HT1080 (cell line): ENCODE measurements at regions not wholly inside any gene's neighbourhood (a gene's known extent, or its start where the extent isn't known, plus 50 kb on each side); places are given as distances from the start of the nearest gene placed in this dataset.
"Not testable (repeated sequence)": the region's sequence is repeated elsewhere in the genome, so short reads cannot be mapped to it uniquely, and the experiment has no call there.

Source experiments
- DNase-seq: peaks from one replicate; pipeline ENCODE4 v3.0.0-alpha.2; 2015; ENCODE audit warnings: low read depth

DNA sequence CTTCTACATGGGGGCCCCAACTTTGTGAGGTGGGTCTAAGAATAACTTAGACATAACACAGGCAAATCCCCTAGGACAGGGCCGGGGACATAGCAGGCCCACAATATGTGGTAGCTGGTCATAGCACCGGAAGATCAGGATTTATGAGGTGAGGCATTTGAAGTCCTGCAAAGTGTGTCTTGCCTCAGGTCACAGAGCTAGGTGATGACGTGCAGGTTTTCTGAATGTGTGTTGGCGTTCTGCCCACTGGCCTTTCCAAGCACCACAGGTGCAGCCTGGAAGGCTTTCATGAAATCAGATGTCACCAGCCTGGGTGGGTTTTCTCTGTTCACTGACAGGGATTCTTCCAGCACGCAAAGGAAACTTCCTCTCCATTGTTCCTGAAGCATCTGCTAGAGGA, 119.1 kb downstream of the LRATD1 start:
- no peak for DNase-seq

DNA sequence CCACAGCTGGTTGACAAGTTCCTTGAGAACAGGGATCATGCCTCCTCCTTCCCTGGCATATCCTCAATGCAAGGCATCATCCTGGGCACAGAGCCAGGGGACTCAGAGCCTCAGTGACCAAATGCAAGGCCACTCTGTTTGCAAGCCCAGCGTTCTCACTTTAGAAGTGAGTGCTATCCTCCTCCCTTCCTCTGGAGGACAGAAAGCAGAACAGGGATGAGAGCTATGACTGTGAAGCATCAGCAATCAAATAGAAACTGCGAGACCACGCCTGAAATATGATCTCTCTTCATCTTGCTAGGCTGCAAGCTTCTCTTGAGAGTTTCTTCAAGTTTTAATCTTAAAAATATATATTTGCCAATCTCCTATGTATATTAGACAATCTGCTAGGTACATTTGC, 119.8 kb downstream of the LRATD1 start:
- peak; percentile 13 for DNase-seq

DNA sequence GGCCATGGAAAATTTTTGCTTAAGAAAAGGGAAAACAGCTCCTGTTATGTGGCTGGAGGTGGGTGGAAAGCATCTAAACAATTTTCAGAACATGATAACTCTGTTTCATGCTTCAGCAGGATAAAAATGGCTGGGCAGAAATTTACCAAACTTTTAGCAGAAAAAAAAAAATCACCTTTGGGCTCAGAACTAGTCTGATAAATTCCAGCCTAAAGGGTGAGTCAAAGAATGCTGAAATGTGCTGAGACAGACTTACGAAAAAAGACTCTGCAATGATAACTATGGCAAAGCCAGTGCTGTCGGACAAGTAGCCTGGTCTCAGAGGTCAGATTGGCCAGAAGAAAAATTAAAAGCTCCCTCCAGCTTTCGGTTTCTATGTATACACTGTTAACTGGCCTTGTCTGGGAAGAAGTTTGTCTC, 123.6 kb downstream of the LRATD1 start:
- DNase-seq: no peak

DNA sequence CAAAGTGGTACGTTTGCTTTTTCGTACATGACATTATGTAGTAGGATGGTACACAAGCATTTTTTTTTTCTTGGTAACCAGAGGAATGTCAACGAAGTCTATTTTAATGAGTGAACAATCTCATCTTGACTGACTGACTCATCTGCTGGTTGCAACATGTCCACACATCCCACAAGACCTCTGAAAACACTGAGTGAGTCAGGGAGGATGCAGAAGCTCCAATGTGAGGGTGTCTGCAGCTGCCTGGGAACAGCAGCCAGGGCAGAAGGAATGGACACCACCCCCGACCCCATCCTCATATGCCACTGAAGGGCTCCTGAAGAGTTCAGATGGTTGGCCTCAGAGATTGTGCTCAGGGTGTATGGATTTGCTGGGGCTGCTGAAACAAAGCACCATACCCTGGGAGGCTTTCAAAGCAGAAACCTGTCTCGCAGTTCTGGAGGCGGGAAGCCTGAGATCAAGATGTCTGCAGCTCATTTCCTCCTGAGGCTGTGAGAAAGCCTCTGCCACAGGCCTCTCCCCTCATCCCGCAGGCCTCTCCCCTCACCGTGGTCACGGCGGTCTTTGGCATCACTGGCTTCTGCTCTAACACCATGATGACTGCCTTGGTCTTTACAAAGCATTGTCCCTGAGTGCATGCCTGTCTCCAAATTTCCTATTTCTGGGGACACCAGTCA, 124.6 kb downstream of the LRATD1 start:
- peak; percentile 97 for DNase-seq

DNA sequence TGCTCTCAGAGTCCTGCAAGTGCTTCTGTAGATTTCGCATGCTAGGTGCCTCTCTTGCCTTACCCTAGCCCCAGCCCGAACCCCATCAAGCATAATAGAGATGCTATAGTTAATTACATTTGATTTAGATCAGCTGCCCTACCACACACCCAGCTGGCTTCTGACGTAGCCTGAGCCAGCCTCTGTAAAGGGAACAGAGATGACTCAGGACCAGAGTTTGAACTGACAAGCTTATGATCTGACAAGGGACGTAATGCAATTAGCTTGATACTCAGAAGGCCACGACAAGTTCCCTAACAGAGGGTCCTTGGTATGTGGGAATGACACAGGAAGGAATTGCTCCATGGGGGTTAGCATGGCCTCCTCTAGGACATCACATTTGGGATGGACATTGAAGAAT, 126.6 kb downstream of the LRATD1 start:
- no peak for DNase-seq

DNA sequence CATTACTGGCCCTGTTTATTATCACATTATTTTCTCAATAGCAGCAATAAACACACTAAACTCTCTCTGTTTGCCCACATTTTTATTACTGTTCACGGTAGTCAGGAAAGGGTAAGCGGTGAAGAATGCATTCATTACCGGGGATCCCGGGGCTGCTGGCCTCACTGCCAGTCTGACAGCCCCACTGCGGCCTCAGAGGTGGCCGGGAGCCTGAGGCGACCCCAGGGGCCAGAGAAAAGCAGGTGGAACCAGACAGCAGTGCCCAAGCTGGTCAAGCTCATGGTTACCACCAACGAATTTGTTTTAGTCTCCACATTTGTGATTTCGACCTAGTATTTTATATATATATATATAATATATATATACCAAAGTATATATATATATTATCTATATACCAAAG, 127.7 kb downstream of the LRATD1 start:
- no peak for DNase-seq

DNA sequence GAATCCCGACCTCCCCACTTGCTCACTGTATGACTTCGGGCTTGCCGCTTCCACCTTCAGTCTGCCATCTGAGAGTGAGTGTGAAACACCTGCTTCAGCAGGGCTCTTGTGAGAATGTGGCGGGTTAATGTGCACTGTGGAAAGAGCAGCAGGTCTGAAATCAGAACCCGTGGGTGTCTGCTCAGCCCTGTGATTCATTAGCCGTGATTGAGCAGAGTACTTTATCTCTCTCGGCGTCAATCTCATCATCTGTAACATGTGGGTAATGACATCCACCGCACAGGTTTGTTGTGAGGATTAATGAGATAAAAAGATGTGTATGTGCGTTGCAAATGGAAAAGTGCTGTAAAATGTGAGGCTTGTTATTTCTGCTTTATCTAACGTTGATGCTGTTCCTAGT, 128.6 kb downstream of the LRATD1 start:
- no peak for DNase-seq

DNA sequence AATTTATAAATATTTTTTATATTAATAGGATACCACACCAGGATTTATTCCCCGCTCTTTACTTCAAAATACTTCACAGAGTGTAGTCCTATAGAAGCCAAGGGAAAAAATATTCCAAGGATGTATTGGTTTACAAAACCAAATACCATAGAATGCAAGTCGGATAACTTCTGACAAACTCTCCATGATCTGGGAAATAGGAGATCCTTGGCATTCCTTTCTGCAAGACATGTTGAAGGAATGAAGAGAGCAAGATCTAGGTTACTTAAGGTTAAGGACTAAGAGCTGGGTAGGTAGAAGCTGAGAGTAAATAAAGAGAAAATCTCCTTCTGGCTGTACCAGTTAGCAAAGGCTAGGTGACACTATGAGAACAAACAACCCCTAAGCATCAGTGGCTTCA, 141.2 kb downstream of the LRATD1 start:
- DNase-seq: no peak

DNA sequence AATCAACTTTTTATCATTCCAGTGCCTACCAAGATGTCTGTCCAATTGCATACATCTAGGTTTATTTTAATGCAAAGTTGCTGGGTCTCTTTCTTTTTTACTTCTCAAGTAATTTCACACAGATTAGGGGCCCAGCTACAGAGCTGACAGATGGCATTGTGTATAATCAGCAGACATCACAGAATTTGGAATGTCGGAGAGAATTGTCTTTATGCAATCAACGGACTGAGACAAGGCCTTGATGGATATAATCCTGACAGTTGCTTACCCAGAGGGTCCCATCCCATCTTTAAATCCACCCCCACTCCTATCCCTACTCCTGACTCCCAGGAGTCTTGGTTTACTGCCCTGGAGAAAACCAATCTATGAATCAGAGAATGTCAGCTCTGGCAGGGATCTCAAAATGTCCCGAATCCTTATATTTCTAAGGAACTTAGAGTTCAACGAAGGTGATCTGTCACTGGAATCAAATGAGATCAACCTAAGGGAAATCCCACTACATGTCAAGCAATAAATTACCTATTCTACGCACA, 142.0 kb downstream of the LRATD1 start:
- no peak for DNase-seq

DNA sequence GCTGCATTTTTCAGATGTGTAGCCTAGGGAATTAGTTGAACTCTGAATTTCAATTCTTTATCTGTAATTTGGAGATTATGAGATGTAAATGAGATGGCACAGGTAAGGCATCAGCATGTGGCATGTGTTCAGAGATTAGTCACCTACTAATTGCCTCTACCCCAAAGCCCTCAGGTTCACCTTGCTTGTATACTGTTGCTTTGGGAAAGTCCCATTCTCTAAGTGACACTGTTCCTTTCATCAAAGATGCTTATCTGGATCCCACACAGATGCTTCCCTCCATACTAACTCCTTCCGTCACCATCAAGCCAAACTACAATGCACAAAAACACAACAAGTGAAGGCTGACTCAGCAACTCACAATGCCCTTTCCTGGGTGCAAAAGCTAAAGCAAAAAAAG, 143.7 kb downstream of the LRATD1 start:
- no peak for DNase-seq

DNA sequence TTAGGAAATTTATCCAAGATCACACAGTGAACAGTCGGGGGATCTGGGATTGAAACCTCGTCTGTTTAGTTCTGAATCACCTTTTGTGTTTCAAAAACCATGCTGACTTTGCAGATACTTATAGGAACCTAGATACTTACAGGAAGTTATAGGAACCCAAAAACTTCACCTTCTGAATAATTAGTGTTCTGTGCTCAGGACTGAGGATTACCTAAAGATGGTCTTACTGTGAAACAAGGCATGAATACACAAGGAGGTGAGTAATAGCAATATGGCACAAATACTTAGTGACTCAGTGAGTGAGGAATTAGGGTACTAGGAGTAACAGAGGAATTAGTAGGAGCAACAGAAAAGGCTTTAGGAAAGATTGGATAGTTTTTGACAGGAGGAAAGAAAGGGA, 145.5 kb downstream of the LRATD1 start:
- peak; percentile 85 for DNase-seq

DNA sequence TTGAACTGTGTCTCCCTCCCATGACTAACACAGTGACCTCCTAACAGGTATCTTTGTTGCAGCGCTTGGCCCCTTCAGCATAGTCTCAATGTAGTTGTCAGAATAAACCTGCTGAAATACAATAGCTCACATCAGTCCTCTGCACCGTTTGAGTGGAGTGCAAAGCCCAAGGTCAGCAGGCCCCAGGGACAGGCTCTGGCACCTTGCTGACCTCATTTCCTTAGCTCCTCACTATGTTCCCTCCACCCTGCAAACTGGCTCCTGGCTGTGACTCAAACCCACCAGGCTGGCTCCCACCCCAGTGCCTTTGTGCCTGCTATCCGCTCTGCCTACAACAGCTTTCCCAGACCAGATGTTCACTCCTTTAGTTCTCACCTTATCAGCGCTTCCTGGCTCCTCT, 146.7 kb downstream of the LRATD1 start:
- DNase-seq: peak; percentile 12

DNA sequence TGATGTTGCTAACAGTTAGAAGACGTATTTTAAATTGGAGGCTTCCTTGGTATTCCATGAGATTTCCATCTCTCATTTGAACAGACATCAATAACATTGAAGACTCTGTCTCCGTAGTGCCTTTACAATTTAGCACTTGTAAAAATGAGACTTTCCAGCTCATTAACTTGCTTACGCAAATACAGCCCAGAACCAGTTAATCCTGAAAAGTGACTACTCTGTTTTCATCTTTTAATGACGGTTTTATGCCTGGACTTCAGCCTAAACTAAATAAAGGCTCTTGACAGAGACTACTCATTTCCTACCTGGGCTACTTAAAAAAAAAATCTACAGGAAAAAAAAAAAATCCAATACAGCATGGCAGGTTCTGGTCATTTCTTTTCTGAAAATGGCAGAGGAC, 148.6 kb downstream of the LRATD1 start:
- DNase-seq: no peak

DNA sequence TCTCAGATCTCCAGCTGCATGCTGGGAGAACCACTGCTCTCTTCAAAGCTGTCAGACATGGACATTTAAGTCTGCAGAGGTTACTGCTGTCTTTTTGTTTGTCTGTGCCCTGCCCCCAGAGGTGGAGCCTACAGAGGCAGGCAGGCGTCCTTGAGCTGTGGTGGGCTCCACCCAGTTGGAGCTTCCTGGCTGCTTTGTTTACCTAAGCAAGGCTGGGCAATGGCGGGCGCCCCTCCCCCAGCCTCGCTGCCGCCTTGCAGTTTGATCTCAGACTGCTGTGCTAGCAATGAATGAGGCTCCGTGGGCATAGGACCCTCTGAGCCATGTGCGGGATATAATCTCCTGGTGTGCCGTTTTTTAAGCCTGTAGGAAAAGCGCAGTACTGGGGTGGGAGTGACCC, 156.3 kb downstream of the LRATD1 start:
- DNase-seq: not testable (repeated sequence)

DNA sequence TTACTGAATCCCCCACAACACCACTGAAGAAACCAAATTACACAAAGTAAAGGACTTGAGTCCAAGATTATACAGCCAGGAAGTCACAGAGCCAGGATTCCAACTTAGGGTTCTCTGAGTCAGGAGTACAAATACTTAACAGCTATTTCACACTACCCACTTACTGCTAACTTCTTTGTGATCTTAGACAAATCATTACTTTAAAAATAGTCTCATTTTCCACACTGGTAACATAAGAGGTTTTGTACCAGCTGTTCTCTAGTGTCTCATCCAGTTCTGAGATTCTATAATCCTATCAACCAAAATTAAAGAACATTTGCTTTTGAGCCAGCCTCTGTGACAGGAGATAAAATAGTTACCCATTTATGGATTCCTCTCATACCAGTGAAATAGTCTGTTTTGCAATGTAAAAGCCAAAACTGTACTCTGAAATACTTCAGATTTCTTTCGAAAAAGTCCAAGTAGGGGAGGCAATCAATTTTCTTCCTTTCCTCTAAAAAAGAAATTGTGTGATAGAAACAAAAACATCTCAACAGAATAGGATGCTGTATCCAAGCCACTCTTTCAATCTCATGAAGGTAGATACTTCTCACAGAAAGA, 157.6 kb downstream of the LRATD1 start:
- no peak for DNase-seq

DNA sequence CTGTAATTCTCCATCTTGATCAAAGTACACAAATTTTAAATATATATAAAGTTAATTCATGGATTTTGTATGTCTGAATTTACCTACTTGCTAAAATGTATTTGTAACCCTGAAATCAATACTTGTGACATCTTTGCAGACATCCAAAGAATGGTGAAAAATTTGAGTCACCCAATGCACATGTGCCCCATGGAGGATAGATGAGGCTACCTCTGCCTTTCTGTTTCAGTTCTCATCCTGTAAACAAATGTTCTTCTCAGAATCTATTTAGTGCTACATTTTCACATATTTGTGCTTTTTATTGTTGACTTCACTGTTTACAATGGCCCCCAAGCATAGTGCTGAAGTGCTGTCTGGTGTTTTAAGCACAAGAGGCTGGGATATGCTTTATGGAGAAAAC, 171.5 kb downstream of the LRATD1 start:
- DNase-seq: no peak

DNA sequence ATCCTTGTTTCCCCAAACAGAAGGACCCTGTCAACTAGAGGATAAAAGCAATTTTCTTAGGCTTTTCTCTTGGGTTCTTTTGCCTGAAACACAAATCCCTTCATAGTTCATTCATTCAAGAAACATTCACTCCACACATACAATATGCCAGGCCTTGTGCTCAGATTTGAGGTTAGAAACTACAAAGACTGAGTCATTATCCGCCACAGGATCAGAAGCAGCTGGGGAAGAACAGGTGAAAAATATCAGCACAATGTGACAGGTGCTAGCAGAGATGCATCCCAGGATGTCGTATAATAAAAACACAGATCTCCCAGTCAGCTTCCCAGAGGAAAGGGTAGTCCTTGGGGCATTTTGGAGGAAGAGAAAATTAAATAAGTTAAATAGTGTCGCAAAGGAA, 172.4 kb downstream of the LRATD1 start:
- no peak for DNase-seq

DNA sequence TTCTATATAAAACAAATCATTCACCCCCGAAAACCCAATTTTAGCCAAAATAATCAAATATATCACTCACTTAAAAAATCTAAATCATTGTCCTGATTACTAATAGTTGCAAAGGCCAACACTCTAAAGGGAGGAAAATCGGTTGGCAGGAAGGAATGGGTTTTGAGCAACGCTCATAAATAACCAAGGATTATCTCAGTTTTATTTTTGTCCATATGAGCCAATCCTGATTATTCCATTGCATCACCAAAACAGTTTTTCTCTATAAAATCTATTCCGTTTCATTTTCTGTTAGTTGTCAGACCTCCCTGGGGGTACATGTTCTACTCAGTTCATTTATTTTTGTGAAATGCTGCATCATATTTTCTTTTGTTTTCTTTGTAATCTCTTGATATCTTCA, 174.1 kb downstream of the LRATD1 start:
- DNase-seq: no peak

DNA sequence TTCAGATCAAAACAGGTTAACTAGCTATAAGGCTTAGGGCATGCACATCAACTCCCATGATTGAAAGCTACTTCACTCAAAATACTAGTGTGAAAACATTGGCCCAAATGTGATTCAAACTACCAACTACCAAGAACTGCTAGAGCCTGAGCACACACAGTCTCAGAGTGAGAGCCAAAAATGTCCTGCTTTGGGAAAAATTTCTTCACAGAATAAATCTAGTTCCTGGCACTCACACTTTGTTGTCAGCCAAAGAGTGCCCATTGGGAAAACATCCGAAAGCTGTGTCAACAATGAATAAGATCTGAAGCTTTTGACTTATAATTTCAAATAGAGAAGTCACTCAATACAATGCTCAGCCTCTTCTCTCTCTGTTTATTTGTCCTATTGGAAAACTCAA, 182.7 kb downstream of the LRATD1 start:
- DNase-seq: no peak

DNA sequence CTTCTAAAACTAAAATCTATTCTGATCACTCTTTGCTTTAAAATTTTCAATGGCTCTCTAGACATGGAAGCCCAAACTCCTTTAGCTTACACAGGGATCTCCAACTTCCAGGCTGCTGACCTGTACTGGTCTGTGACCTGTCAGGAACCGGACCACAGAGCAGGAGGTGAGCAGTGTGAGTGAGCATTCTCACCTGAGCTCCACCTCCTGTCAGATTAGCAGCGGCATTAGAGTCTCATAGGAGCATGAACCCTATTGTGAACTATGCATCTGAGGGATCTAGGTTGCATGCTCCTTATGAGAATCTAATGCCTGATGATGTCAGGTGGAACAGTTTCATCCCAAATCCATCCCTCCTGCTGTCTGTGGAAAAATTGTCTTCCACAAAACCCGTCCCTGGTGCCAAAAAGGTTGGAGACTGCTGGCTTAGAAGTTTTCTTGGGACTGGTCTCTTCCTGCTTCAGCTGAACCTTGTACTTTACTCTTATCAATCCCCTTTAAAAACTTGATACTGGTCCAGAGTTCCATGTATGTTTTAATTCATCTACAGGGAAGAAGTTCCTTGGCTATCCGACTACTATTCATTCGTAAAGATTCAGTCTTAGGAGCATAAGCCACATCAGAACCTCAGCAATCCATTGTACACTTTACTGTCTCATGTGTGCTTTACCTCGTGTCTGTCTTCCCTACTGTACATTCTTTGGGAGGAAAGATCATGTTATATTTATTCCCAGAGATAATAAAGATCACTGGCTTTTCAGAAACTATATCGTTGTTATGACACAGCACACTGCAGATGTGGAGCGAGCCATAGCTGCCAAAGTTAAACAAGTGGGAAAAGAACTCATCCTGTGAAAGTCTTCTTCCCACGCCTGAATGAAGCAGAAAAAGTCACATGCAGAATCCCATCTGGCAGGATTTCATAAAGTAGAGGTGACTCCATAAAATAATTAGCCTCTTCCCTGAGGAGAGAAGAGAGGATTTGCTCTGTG, 183.8 kb downstream of the LRATD1 start:
- no peak for DNase-seq

DNA sequence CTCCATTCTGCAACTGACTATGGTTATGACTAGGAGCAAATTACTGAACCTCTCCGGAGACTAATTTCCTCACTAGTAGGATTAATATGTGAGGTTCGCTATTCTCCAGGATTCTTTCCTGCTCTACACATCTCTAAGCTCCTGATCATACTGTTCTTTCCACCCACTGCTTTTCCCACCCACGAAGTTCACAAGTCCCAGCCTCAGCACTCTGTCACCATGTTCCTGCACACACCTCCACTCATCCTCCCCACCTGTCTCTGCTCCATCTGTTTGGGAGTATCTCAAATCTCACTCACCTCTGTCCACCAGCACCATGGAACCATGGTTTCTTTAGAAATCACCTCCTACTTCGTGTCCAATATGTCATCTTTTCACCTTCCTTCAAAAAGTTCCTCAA, 185.3 kb downstream of the LRATD1 start:
- DNase-seq: no peak

DNA sequence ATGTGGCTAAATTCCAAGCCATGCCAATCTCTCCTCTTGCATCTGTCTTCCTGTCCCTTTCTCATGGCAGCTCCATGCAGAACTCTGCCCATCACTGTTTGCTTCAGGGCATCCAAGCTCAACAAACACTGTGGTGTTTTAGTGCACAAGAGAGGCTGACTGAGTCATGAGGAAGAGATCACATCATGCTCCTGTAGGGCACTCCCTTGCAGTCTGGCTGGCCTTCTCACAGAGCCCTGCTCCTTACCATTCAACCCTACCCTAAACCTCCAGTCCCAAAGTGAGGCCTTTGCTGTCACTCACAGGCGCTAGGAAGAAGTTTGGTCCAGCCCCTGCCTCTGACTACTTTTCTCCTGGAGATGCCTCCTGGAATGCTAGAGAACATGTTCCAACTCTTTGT, 194.0 kb downstream of the LRATD1 start:
- DNase-seq: peak; percentile 20
